Right lobe of liver (tissue), 4 donors: ENCODE measurements at regions not wholly inside any gene's neighbourhood (a gene's known extent, or its start where the extent isn't known, plus 50 kb on each side); places are given as distances from the start of the nearest gene placed in this dataset.

ENCODE experiments used
- CTCF ChIP-seq, 4 donors: fragments of 200-600 bp in 3 of 4; fragments of 450-650 bp in 1 of 4; IDR thresholded peaks; one replicate each; pipeline versions ENCODE4 v1.5.1 to v1.8.0; 2016 to 2022; ENCODE audit warnings: antibody characterized with exemption in 4 of 4, mild to moderate bottlenecking in 2 of 4
- POLR2A ChIP-seq: fragments of 450-650 bp; IDR thresholded peaks from one replicate; pipeline ENCODE4 v1.6.1; 2017; ENCODE audit warnings: antibody characterized with exemption, mild to moderate bottlenecking
- donor health status: DM: no; HTN: no; CAD: no.
- donor health status: DM: no; HTN: no; CAD: no.
- donor health status: DM: no; HTN: yes; CAD: no.

- TF ChIP-seq POLR2A, result no peak
- no peak for TF ChIP-seq CTCF (IDR thresholded peaks at IDR 0.05)
These were observed 399.4 kb upstream of the ATP11B start for GRCh38 chr3:182393830-182394367.
